Skin of body (tissue), 1 donor: ENCODE measurements at regions not wholly inside any gene's neighbourhood (a gene's known extent, or its start where the extent isn't known, plus 50 kb on each side); places are given as distances from the start of the nearest gene placed in this dataset.

ENCODE experiments used
- DNase-seq: peaks from one replicate; lab custom pipeline; 2025; lab: John Stamatoyannopoulos, UW

DNA sequence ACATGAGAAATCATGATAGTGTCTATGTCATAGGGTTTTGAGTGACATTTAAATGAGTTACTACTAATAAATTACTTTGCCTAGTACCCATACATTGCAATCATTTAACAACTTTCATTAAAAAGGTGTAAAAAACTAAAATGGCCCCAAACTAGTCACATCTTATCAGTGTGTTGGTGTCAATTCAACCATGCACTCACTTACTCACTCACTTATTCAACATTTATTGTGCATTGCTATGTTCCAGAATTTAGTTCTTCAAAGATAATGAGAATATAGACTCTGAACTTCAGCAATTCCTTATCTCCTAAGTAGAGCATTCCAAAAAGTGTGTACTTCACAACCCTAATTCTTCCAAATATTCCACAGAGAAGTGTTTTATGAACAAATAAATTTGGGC, 965.7 kb downstream of the REEP3 start:
- no peak for DNase-seq

GRCh38 chr10:64494901-64495300, 973.7 kb downstream of the REEP3 start:
- DNase-seq = no peak

GRCh38 chr10:64497306-64497705, 976.1 kb downstream of the REEP3 start:
- DNase-seq = no peak

DNA sequence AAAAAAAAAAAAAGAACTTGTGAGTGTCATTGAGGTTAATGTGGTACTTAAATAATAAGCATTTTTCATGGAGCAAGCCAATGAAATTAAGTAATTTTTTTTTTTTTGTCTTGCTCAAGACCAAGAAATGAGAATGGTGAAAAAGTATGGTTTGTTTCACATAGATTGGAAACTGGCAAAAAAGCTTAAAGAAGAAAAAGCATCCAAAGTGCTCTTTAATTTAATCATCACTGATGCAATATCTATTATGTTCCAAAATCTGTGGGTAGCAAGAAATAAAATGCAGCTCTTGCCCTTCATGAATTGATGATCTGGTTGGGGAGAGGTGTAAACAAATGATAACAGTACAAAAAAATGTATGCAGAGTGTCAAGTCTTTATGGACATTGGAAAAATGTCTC, 980.6 kb downstream of the REEP3 start:
- no peak for DNase-seq

DNA sequence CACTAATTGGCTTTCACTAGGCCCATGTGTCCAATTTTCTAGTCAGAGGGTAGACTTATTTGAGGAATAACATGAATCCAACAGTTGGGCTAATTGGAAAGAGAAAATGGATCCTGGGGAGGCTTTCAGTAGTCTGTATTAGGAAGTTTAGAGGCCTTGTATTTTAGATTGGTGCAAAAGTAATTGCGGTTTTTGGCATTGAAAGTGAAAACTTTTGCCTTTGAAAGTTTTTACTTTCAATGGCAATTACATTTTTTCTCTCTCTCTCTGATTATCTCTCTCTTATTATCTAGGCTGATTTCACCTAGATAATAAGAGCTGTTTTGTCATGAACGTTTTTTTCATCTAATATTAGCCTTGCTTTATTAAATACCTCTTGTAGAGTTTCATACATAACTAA, 981.7 kb downstream of the REEP3 start:
- no peak for DNase-seq

- no peak for DNase-seq
Observed at GRCh38 chr10:64503429-64503828, 982.2 kb downstream of the REEP3 start.

DNA sequence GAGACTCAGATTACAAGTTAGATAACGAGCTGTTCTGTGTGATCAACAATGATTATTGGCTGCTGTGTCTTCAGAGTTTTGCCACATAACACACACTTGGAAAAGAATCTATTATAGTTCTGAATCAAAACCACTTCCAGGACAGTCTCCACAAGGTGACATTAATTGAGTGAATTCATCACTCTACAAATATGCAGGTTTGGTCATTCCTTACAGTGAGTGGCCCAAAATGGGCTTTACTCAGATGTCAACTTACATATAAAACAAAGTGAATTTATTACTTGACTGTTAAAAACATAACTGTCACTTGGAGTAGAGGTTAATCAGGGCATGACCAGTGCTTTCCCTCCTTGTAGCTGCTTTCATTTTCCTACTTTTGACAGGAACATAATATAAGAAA, 984.3 kb downstream of the REEP3 start:
- no peak for DNase-seq

GRCh38 chr10:64506963-64507362, 985.8 kb downstream of the REEP3 start:
- no peak for DNase-seq

DNA sequence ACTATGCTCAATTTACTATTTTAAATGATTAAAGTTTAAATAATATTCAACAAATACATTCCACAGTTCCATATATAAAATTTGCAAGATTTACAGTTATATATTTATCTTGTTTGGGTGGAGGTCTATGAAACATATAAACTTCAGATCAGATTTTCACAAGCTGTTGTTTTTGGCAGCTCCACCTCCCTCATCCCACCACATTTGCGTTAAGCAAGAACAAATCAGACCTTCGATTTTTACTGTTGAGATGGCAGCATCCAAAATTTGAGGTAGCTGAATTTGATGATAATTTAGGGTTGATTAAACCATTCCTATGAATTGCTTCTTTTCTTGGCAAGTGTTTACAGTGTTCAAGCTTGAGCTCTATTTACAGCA, 986.4 kb downstream of the REEP3 start:
- DNase-seq = no peak

DNA sequence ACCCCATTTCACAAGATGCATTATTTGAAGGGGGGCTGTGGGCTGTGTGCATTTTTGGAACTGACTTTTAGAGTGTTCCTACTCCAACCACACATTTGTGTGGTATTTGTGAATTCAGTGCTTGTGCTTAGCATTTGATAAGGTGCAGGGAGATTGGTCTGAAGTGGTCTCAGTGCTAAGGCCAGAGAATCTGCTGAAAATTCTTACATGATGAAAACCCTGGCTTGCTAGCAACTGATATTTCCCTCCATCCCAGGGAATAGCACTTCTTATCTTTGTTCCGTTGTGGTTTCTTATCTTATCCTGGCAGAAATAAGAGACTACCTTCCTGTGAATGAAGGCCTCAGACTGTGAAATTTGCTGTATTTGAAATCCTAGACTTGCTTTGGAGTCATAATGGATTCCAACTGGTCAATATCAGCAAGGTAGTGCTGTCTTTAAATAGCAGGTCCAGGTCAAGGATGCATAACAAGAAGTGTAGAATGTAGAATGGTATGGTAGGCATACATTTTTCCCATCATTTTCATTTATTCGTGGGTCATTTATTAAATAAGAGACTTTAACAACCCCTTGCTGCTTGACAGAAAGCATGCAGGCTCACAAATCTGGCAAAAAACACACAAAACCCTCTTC, 986.9 kb downstream of the REEP3 start:
- no peak for DNase-seq

DNA sequence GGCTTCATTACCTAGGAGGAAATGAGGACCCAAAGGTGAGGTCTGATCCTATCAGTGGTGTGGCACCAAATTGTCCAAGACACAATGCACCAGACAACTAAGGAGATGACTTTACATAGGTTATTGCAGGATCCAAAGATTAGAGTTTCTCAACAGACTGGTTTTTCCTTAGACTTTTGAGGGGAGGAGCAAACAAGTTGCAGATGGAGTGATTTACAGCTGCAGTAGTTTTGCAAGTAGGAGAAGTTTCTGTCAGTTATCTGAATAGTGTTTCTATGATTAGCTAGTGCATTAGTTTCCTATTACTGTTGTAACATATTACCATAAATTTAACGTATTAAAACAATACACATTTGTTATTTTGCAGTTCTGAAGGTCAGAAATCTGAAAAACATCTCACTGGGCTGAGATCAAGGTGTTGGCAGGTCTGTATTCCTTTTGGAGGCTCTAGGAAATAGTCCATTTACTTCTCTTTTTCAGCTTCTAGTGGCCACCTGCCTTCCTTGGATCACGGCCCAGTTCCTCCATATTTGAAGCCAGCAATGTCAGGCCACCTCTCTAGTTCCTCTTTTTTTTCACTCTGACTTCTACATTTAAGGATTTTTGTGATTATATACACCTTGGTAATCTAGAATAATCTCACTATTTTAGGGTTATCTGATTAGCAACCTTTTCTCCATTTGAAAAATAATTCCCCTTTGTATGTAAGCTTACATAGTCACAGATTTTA, 994.9 kb downstream of the REEP3 start:
- no peak for DNase-seq

GRCh38 chr10:64518456-64518855, 997.3 kb downstream of the REEP3 start:
- no peak for DNase-seq

- DNase-seq = no peak
Observed at GRCh38 chr10:64519427-64519826, 998.2 kb downstream of the REEP3 start.

DNA sequence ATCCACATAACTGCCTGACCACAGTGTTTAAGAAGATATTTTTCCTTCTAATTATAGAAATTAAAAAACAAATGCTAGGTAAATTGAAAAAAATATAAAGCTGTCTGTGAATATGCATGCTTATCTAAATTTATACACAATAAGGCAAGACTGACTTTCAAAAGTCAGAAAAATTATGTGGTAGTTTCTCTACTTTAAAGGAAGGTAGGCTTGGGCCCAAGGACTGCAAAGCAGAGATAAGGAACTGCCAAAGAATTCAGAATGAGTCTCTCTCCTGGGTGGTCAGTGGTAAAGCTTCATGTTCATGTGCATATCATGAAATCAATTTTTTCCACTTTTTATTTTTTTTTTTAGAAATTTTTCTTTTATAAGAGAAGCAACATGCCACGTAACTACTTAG, 998.6 kb downstream of the REEP3 start:
- DNase-seq = no peak

DNA sequence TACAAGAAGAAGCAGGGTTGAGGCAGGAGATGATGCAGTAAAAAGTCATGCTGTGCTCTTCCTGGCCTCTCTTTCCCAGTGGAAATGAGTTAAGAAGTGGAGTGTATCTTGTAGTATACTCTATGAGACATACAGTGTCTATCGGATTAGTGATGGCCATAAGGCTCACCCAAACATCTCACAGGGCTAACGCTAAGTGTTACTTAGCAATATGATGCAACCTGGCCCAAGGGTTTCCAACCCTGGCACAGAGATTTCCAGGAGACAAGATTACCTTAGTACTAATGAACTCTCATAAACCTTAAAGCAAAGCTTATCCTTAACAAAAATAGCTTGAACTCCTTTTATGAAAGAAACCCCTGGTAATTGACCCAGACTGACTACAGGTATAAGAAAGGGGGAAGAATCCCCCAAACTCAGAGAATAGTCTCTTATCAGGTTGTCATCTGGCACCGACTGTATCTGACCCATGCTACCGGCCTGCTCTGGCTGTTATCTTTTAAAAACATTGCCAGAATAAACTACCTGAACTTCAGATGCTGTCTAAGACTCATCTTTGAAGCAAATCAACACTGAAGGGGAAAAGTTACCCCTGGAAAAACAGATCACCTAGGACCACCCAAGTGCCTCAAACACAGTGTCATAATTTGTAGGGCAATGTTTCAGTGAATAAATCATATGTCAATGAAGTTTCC, 1002.0 kb downstream of the REEP3 start:
- no peak for DNase-seq

DNA sequence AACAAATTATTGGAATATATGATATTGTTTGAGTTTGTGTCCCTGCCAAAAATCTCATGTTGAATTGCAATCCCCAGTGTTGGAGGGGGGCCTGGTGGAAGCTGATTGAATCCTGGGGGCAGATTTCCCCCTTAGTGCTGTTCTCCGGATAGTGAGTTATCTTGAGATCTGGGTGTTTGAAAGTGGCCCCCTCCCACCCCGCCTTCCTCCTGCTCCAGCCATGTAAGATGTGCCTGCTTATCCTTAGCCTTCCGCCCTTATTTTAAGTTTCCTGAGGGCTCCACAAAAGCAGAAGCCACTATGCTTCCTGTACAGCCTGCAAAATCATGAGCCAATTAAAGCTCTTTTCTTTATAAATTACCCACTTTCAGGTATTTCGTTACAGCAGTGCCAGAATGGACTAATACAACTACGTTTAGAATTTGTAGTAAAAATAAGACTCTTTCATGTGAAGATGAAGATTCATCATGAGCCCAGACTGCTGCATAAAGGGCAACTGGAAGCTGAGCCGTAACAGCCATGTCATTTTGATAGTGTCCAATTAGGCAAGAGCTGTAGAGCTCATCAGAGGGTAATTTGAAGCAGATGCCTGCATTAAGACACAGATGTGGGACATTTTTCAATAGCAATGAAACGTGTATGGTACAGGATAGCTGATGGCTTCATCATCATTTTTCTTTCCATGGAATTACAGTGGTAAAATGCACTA, 1007.2 kb downstream of the REEP3 start:
- DNase-seq = no peak

DNA sequence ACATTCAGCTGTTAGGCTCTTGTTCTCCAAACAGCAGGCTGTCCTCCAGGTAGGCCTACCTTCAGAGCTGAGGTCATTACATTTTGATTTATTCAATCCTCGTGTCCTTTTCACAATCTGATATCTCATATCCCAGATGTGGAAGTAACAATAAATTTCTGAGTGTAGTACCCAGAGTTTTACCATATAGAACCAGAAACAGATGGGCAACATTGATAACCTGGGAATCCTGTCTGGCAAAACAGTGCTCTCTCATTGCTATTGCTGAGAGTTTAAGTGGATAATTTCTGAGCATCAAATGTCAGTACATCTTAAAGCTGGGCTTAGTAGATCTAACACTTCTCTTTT, 1007.8 kb downstream of the REEP3 start:
- DNase-seq = no peak

GRCh38 chr10:64534616-64535015, 1013.4 kb downstream of the REEP3 start:
- no peak for DNase-seq

DNA sequence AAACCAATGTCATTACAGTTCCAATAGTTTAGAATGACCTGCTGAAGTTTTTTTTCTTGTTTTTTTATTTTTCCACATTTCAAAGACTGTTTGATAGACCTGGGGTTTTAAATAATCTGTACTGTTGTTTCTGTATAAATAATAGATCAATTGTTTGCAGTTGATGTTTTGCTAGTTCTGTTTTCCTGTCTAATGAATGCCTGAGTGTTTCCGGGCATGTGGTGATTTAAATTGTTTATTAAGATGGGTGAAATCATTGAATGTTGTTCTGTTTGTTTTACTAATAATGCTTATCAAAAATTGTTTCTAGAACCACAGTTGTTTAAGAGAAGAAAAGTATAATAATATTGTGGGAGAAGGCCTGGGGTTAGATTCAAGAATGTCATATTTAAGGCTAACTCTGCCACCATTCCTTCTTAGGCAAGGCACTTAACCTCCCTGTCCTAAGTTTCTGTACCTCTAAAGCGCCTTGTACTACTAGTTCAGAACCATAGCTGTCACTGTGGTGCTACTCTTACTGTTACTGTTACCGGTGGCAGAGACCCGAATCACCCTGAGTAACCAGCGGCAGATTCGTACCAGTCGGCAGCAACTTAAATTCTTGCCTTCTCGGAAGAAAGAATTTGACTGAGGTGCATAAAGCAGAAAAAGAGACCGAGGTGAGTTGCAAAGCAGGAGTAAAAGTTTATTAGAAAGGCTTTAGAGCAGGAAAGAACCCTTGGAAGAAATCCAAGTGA, 1014.1 kb downstream of the REEP3 start:
- DNase-seq = no peak

DNA sequence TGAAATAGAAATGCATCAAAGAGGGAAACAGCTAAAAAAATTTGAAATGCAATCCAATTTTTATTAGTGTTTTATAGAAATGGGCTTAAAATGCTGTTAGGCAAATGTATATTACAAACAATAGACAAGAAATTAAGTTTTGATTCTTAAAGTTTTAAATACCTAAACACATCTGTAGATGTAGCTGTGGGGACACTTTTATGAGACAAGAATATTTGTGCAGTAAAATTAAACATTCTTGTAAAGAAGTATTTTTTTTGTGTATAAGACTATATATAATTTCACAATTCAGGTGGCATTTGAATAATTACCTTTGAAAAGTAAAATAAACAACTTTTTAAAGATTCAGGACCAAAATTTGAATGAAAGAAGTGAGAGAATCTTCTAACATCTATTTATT, 1015.9 kb downstream of the REEP3 start:
- no peak for DNase-seq

DNA sequence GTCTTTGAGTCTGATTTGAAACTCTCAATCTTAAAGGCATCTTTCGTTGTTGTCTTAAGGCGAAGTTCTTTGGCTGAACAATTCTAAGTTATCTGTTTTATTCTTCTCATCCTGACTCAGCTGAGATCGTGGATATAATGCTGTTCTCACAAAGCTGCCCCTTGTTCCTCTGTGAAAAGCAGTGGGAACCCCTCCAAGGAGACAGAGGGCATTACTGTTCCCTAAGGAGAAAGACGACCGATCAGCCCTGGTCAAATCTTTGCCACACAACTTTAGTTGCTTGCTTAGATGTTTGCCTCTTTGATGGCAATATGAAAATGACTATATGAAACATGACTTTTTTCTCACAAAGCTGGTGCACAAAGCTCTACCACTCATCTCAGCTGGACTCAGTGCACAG, 1016.7 kb downstream of the REEP3 start:
- DNase-seq = no peak

DNA sequence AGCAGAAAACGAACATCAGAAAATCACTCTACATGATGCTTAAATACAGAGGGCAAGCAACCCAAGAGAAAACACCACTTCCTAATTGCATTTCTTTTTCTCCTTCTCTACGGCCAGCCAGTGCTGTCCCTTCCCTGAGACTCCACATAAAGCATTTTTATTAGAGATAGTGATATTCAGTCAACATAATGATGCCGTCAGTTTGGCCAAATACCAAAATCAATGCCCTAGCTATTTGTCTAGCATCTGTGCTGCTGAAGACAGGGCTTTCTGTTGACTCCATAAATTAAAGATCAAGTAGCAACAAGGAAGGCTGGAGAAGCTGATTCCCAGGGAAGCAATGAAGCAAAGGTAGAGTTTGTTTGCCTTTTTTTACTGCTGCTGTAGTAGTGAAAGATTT, 1024.9 kb downstream of the REEP3 start:
- DNase-seq = no peak
